ENCODE measurements at regions not wholly inside any gene's neighbourhood (a gene's known extent, or its start where the extent isn't known, plus 50 kb on each side); places are given as distances from the start of the nearest gene placed in this dataset.

GRCh38 chr1:101316256-101316655 is 79.4 kb downstream of the S1PR1 start:
- no peak for FAIRE-seq
- DNase-seq (ENCODE audit: insufficient read length, low spot score) = no peak

- FAIRE-seq (no peak), DNase-seq (ENCODE audit: insufficient read length, low spot score) (no peak)
These were observed 80.0 kb downstream of the S1PR1 start for GRCh38 chr1:101316799-101317198.

GRCh38 chr1:101317590-101317989 is 80.8 kb downstream of the S1PR1 start:
- DNase-seq (ENCODE audit: insufficient read length, low spot score) (no peak), FAIRE-seq (no peak)

GRCh38 chr1:101323535-101323934 is 86.7 kb downstream of the S1PR1 start:
- no peak for FAIRE-seq

GRCh38 chr1:101325144-101325543 is 88.3 kb downstream of the S1PR1 start:
- FAIRE-seq = no peak
- DNase-seq (ENCODE audit: insufficient read length, low spot score) = no peak

More at GRCh38 chr1:101323535-101323934, 86.7 kb downstream of the S1PR1 start:
- no peak for DNase-seq (ENCODE audit: insufficient read length, low spot score)

- DNase-seq (ENCODE audit: insufficient read length, low spot score) = no peak
- FAIRE-seq = no peak
These were observed 93.8 kb downstream of the S1PR1 start for GRCh38 chr1:101330427-101331130.

GRCh38 chr1:101331794-101332193 is 95.0 kb downstream of the S1PR1 start:
- DNase-seq (ENCODE audit: insufficient read length, low spot score) (no peak), FAIRE-seq (no peak)

- FAIRE-seq = no peak
- no peak for DNase-seq (ENCODE audit: insufficient read length, low spot score)
These were observed 95.8 kb downstream of the S1PR1 start for GRCh38 chr1:101332633-101333032.

- FAIRE-seq (no peak), DNase-seq (ENCODE audit: insufficient read length, low spot score) (no peak)
These were observed 96.4 kb downstream of the S1PR1 start for GRCh38 chr1:101333186-101333585.

- no peak for DNase-seq (ENCODE audit: insufficient read length, low spot score)
- no peak for FAIRE-seq
These were observed 101.1 kb downstream of the S1PR1 start for GRCh38 chr1:101337968-101338367.

GRCh38 chr1:101338714-101339430 is 102.1 kb downstream of the S1PR1 start:
- no peak for FAIRE-seq
- DNase-seq (ENCODE audit: insufficient read length, low spot score) = no peak

- no peak for DNase-seq (ENCODE audit: insufficient read length, low spot score)
- FAIRE-seq = no peak
These were observed 107.9 kb downstream of the S1PR1 start for GRCh38 chr1:101344745-101345144.

- FAIRE-seq (no peak), DNase-seq (ENCODE audit: insufficient read length, low spot score) (no peak)
These were observed 109.6 kb downstream of the S1PR1 start for GRCh38 chr1:101346419-101346818.

GRCh38 chr1:101356013-101356412 is 119.2 kb downstream of the S1PR1 start:
- no peak for FAIRE-seq

GRCh38 chr1:101356604-101357443 is 120.0 kb downstream of the S1PR1 start:
- no peak for FAIRE-seq
- DNase-seq (ENCODE audit: insufficient read length, low spot score) = no peak

More at GRCh38 chr1:101356013-101356412, 119.2 kb downstream of the S1PR1 start:
- no peak for DNase-seq (ENCODE audit: insufficient read length, low spot score)

- DNase-seq (ENCODE audit: insufficient read length, low spot score) (peak; percentile 55), FAIRE-seq (no peak)
These were observed 120.7 kb downstream of the S1PR1 start for GRCh38 chr1:101357444-101357986.

GRCh38 chr1:101360506-101360905 is 123.7 kb downstream of the S1PR1 start:
- FAIRE-seq (no peak), DNase-seq (ENCODE audit: insufficient read length, low spot score) (no peak)

- DNase-seq (ENCODE audit: insufficient read length, low spot score) = no peak
- FAIRE-seq = no peak
These were observed 127.1 kb downstream of the S1PR1 start for GRCh38 chr1:101363891-101364318.

- FAIRE-seq (no peak), DNase-seq (ENCODE audit: insufficient read length, low spot score) (no peak)
These were observed 127.7 kb downstream of the S1PR1 start for GRCh38 chr1:101364370-101365120.

- DNase-seq (ENCODE audit: insufficient read length, low spot score) (no peak), FAIRE-seq (no peak)
These were observed 128.4 kb downstream of the S1PR1 start for GRCh38 chr1:101365186-101365585.
